ENCODE measurements at regions not wholly inside any gene's neighbourhood (a gene's known extent, or its start where the extent isn't known, plus 50 kb on each side); places are given as distances from the start of the nearest gene placed in this dataset.

DNA sequence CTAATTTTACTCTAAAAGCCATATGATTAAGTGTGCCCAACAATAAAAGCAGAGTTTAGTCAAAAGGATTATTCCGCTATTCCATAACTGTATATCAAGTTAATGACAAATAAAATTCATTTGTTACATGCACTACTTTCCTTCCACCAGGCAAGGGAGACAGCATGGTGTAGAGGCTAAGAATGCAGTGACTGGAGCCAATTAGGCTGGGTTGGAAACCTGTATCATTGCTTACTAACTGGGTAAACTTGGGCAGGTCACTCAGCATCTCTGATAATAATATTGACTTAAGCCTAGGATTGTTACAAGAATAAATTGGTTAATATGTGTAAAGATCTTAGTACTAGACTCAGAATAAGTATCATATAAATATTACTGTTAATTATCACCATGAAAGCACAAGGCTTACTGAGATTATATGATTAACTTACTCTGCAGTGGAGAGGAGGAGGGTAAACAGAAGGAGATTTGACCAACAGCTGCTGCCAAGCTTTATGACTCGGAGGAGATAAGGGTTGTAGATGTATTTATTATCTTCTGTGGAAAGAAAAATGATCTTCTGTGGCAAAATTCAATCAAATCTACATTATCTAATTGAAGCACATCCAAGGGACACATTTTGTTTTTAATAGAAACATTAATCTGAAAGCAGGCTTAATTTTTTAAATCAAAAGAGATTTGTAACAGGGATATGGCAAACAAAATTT lies 1459.9 kb downstream of the GRIK2 start (continued):
- TF ChIP-seq, protein P1, sequence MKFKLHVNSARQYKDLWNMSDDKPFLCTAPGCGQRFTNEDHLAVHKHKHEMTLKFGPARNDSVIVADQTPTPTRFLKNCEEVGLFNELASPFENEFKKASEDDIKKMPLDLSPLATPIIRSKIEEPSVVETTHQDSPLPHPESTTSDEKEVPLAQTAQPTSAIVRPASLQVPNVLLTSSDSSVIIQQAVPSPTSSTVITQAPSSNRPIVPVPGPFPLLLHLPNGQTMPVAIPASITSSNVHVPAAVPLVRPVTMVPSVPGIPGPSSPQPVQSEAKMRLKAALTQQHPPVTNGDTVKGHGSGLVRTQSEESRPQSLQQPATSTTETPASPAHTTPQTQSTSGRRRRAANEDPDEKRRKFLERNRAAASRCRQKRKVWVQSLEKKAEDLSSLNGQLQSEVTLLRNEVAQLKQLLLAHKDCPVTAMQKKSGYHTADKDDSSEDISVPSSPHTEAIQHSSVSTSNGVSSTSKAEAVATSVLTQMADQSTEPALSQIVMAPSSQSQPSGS (IDR thresholded peaks at IDR 0.05; ENCODE audit: low read length) = no peak

Measured in H1 (cell line).